NCI-H1436 treated with DMSO at 0.1 percent for 48 hours (cell line): ENCODE measurements at regions not wholly inside any gene's neighbourhood (a gene's known extent, or its start where the extent isn't known, plus 50 kb on each side); places are given as distances from the start of the nearest gene placed in this dataset.

Experiments used
- DNase-seq: peaks from one replicate; lab custom pipeline; 2025; lab: John Stamatoyannopoulos, UW

- no peak for DNase-seq
Observed at GRCh38 chr20:20992686-20993360, 113.3 kb downstream of the LINC00237 start.

- DNase-seq: no peak
Observed at GRCh38 chr20:20992277-20992676, 113.9 kb downstream of the LINC00237 start.

DNA sequence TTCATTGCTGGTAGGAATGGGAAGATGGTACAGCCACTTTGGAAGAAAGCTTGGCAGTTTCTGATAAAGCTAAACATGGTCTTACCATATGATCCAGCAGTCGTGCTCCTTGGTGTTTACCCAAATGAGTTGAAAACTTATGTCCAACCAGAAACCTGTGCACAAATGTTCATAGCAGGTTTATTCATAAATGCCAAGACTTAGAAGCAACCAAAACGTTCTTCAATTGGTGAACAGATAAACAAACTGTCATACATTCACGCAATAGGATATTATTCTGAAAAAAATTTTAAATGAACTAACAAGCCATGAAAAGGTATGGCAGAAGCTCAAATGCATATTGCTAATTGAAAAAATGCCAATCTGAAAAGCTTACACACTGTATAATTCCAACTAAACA, 117.1 kb downstream of the LINC00237 start:
- DNase-seq: no peak

DNA sequence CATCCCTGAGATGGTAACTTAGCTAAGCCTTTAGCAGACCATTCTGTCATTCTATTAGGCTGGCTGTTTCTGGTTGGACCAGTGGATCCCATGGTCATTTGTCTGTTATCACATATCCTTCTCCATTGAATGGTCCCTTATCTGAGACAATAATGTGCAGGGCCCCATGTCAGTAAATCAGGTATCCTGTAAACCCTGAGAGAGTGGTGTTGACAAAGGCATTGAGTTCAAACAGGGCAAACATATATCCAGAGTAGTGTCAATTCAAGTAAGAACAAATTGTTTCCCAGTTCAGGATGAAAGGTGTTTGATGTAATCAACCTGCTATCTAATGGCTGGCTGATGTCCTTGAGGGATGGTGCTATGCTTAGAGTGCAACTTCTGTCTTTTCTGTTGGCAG, 126.2 kb downstream of the LINC00237 start:
- no peak for DNase-seq

DNA sequence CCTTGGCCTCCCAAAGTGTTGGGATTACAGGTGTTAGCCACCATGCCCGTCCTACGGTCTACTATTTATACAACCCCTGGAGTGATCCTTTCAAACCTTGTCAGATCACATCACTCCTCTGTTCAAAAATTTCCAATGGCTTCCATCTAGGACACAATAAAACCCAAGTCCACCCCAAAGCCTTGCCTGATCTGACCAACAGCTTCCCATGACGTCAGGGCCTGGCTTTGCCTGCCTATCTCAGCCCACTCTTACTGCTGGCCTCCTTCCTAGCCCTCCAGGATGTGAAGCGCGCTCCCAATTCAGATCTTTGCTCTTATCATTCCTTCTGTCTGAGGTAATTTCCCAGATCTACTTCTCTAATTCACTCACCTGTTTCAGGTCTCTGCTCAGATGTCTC, 128.4 kb downstream of the LINC00237 start:
- no peak for DNase-seq

- DNase-seq: no peak
Observed at GRCh38 chr20:20972490-20972889, 133.7 kb downstream of the LINC00237 start.

- no peak for DNase-seq
Observed at GRCh38 chr20:20971810-20972209, 134.3 kb downstream of the LINC00237 start.

DNA sequence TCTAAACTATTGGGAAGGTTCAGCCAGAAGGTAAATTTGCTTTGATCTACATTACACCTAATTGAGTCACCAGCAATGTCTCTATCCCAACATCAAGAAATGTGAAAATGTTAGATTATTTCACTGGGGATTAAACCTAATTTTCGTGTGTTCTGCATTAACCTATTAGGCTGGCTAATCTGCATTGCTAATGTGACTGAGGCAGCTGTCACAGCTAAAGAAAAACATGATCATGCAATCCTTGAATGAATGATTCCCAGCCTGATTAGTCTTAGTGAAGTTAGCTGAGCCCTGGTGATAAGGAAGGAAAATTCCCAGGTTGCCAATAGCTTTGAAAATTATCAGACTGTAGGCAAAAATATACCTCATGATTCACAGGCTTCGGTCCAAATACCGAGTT, 135.3 kb downstream of the LINC00237 start:
- DNase-seq: no peak

DNA sequence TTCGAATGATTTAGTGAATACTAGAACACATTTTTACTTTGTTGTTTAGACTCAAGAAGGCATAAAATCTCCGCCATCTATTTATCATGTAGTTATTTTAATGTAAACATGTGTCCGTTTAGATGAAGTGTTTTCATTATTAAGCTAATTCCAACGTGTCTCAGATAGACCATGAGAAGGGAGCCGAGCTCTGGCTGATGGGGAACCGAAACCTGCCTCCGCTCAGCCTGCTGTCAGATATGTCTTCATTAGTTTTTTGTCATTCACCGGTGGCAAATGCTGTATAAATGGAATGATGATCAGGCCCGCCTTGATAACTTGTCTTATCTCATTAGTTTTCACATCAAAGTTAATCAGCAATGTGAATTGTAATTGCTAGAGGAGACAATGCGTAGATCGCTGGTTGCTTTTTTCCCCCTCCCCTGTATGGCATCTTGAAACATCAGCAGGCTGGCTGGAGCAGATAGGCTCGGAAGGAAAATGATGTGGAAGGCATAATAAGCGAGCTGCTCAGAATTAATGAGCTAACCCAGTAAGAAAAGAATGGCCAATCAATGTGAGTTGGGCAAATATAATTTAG, 136.4 kb downstream of the LINC00237 start:
- no peak for DNase-seq

- DNase-seq: no peak
Observed at GRCh38 chr20:20967564-20968184, 138.5 kb downstream of the LINC00237 start.

GRCh38 chr20:20966171-20966570, 140.0 kb downstream of the LINC00237 start:
- no peak for DNase-seq

DNA sequence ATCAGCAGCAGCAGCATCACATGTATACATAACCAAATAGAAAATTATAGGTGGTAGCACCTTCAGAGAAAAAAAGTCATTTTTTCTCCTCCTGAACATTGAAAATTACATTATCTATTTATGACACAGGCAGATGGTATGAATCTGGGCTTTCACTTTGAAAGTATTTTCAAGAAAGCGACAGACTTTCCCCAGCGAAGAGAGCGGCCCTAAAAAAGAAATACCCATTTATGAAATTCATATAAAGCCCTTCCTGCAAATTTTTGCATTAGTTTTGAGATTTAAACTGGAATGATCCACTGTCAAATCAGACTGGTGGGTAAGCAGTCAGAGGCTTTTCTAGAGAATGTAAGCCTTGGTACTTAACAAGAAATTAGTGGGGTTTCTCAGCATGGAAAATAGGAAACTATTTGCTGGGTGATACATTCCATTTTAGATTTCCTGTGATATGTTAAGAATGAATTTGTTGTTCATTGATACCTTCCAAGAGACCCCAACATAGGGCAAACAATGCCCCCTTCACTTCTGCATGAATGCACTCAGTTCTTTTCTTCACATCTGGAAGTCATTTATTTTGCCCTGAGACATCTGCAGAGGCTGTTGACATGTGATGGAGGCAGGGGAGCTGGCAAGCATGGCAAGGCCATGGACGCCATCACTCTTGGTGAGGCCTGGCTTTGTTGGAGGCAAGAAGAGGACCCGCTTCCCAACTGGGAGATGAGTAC, 147.0 kb downstream of the LINC00237 start:
- DNase-seq: no peak

DNA sequence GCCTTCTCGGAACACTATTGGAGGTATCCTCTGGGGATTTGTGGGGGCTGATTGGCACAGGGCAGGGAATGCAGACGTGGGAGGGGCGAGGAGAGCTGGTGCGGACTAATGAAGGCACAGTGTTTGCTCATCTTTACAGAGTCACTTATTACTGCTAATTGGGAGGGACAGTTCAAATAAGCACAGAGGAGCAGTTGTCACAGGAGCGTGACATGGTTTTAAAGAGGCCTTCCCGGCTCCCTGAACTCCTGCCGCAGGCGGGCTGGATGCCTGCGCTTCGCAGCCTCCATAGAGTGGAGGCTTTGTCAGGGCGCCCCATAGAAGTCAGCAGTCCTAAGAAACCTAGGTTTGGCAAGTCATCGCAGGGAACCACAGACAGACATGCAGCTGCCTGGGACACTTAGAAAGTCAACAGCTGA, 149.6 kb downstream of the LINC00237 start:
- peak; percentile 65 for DNase-seq

- no peak for DNase-seq
Observed at GRCh38 chr20:20955892-20956291, 150.3 kb downstream of the LINC00237 start.

- DNase-seq: no peak
Observed at GRCh38 chr20:20953738-20954618, 152.2 kb downstream of the LINC00237 start.

GRCh38 chr20:20950620-20951019, 155.5 kb downstream of the LINC00237 start:
- no peak for DNase-seq

DNA sequence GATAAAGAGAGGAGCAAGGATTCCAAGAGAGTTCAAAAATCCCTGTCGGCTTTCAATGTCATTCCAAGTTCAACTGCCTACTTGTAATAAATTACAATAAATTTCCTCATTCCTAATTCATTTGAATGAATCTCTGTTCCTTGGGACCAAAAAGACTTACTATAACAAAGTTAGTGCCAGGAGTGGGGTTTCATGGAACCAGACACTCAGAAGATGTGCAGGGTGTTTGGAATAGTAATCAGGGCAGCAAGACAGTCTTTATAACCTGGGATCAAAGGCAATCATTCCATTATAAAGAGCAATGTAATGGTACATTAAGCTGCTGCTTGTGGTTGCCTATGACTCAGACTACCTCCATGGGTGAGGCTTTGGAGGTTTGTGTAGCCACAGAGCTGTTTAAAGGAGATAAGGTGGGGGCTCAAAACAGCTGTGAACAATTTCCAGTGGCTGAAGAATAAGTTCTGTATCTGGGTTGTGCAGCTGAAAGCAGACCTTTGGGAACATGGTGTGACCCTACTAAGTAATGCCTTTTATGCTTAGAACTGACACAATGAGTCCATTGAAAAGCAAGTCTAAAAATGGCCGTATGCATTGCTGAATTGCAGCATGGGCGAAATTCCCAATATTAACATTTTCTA, 159.9 kb downstream of the LINC00237 start:
- DNase-seq: no peak

- no peak for DNase-seq
Observed at GRCh38 chr20:20941468-20941889, 164.7 kb downstream of the LINC00237 start.

GRCh38 chr20:20939006-20939405, 167.2 kb downstream of the LINC00237 start:
- DNase-seq: no peak

- no peak for DNase-seq
Observed at GRCh38 chr20:20938599-20938998, 167.6 kb downstream of the LINC00237 start.

GRCh38 chr20:20938131-20938530, 168.0 kb downstream of the LINC00237 start:
- DNase-seq: no peak
